GM12864 (cell line): ENCODE measurements at regions not wholly inside any gene's neighbourhood (a gene's known extent, or its start where the extent isn't known, plus 50 kb on each side); places are given as distances from the start of the nearest gene placed in this dataset.
"Not testable (repeated sequence)": the region's sequence is repeated elsewhere in the genome, so short reads cannot be mapped to it uniquely, and the experiment has no call there.

Experiments
- DNase-seq: peaks from one replicate; pipeline ENCODE4 v3.0.0-alpha.2; 2011; ENCODE audit warnings: low read depth
- H3K4me3 ChIP-seq: 2 replicates; pipeline ENCODE4 v1.5.1; 2011; ENCODE audit warnings: mild to moderate bottlenecking, low read depth, low read length, control low read depth
- TF ChIP-seq, protein P1 (sequence below): IDR thresholded peaks from 2 replicates; pipeline ENCODE4 v1.5.1; 2011; ENCODE audit warnings: low read depth, mild to moderate bottlenecking, moderate library complexity, low read length, control low read depth, inconsistent platforms; ENCODE audit errors: missing control alignments

DNA sequence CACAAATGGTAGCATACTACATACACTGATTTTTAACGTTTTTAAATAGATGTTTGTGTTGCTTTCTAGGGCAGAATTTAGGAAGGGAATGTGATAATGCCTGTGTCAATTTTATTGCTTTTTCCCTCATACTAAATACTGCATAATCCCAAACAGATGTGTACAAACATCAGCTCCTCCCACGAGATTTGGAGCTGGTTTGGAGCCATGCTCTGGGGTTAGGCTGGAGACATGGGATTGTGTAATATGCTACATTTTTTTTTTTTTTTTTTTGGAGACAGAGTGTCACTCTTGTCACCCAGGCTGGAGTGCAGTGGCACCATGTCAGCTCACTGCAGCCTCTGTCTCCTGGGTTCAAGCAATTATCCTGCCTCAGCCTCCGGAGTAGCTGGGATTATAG, 80.1 kb downstream of the EBLN2 start:
- TF ChIP-seq, protein P1, sequence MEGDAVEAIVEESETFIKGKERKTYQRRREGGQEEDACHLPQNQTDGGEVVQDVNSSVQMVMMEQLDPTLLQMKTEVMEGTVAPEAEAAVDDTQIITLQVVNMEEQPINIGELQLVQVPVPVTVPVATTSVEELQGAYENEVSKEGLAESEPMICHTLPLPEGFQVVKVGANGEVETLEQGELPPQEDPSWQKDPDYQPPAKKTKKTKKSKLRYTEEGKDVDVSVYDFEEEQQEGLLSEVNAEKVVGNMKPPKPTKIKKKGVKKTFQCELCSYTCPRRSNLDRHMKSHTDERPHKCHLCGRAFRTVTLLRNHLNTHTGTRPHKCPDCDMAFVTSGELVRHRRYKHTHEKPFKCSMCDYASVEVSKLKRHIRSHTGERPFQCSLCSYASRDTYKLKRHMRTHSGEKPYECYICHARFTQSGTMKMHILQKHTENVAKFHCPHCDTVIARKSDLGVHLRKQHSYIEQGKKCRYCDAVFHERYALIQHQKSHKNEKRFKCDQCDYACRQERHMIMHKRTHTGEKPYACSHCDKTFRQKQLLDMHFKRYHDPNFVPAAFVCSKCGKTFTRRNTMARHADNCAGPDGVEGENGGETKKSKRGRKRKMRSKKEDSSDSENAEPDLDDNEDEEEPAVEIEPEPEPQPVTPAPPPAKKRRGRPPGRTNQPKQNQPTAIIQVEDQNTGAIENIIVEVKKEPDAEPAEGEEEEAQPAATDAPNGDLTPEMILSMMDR, result no peak
- no peak for DNase-seq
- H3K4me3 ChIP-seq, result no peak overlapping the region

DNA sequence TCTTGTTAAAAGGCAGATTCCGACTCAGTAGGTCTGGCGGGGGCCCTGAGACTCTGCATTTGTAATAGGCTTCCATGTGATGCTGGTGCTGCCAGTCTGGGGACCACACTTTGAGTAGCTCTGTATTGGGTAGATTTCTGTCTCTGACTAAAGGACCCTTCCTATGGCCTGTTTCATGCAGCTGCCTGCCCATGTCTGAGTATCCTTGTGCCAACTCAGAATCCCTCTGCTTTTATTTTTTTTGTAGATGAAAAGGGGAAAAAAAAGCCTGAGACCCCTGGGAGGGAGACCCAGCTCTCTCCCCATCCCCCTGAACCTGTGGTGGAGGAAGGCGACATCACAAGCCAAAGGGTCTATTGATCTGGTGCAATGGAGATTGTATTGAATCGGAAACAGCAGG, 81.9 kb downstream of the EBLN2 start:
- H3K4me3 ChIP-seq, result no peak overlapping the region
- no peak for DNase-seq
- TF ChIP-seq, protein P1, result no peak

DNA sequence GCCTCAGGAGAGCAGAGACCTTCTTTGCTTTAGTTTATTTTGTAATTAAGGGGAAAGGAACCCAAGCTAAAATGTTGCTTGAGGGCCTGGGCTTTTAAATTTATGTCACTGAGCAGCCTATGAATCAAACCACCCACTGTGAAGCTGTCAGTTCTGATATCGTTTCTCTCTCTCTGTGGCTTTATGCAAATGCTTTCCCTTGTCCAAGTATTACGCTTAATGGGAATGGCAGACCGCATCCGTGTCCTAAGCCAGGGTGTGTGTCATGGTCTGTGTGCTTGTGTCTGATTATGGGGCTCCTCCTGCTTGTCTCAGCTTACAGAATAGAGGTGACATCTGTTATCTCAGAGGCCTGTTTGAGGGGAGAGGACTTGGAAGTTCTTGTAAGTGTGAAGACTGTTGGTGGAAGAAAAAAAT, 82.4 kb downstream of the EBLN2 start:
- TF ChIP-seq, protein P1, result no peak
- no peak overlapping the region for H3K4me3 ChIP-seq
- no peak for DNase-seq

DNA sequence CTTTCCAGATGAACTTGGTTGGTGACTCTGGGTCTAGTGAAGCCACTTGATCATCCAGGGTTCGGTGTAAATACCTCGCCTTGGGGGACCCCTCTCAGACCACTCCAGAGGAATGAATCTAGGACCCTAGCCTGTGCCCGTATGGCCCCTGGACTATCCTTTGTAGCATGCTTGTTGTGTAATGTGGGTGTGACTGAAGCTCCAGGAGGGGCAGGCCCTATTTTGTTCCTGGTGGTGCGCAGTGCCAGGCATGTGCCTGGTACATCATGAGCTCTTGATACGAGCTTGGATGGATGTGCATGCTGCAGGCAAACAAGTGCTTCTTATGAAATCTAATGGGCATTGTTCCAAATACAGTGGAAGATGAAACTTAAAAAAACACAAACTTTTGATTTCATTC, 82.8 kb downstream of the EBLN2 start:
- no peak overlapping the region for H3K4me3 ChIP-seq
- no peak for DNase-seq
- TF ChIP-seq, protein P1, result no peak

DNA sequence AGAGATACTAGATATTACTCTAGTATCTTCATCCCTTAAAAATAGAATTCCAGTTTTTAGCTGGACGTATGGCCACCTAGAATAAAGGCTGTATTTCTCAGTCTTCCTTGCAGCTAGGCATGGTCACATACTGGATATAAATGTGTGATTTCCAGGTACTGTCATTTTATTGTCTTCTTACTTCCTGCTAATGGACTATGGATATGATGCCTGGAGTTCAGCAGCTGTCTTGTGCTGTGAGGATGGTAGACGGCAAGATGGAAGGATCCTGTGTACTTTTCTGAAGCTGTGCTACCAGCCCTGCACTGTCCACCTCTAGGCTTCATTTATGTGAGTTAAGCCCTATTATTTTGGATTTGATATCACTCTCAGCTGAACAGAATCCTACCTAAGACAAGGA, 83.4 kb downstream of the EBLN2 start:
- TF ChIP-seq, protein P1, result no peak
- no peak for DNase-seq
- no peak overlapping the region for H3K4me3 ChIP-seq

DNA sequence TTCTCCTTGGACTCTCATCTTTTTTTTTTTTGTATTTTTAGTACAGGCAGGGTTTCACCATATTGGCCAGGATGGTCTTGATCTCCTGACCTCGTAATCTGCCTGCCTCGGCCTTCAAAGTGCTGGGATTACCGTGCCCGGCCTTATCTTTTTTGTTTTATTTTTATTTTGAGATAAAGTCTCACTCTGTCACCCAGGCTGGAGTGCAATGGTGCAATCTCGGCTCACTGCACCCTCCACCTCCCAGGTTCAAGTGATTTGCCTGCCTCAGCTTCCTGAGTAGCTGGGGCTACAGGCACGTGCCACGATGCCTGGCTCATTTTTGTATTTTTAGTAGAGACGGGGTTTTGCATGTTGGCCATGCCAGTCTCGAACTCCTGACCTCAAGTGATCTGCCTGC, 86.0 kb downstream of the EBLN2 start:
- DNase-seq, H3K4me3 ChIP-seq: not testable (repeated sequence)

DNA sequence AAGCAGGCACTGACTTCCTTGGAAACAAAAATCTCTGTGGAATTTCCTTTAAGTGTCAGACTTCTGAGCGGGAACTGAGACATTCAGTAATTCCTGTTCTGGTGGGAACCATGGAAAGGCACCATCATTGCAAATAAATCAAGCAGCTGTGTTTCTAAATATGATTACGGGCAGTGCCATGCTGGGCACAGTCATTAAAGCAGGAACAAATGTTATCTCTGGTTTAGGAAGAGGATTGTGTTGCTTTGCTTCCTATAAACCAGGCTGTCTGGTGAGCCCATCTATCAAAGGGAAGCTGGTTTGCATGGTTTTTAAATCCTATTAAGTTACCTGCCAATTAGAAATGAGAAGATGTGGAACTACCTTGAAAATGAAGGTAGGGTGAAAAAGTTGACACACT, 86.7 kb downstream of the EBLN2 start:
- no peak for DNase-seq
- TF ChIP-seq, protein P1, result no peak
- H3K4me3 ChIP-seq, result no peak overlapping the region

DNA sequence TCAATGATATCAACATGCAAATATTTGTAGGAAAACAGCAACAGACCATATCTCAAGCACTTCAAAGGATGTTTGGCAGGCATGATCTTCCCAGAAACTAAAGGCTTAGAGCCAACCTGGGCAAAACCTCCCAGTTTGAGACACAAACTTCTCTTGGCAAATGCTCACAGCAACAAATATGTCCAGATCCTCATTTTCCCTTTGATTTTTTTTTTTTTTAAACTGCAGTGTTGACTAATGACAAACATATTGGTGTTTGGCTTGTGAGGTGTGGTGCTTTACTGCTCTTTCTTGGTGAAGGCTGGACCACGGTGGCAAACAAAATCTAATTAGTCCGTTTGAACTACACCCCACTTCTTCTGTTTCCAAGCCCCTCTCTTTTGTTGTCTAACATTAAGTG, 87.2 kb downstream of the EBLN2 start:
- DNase-seq, result no peak
- H3K4me3 ChIP-seq, result no peak overlapping the region
- TF ChIP-seq, protein P1, result no peak
